SIG-M5 (cell line): ENCODE measurements at regions not wholly inside any gene's neighbourhood (a gene's known extent, or its start where the extent isn't known, plus 50 kb on each side); places are given as distances from the start of the nearest gene placed in this dataset.

Experiments used
- DNase-seq: peaks from one replicate; lab custom pipeline; 2025; lab: John Stamatoyannopoulos, UW

GRCh38 chr20:42020316-42020715 is 402.1 kb upstream of the CHD6 start:
- no peak for DNase-seq

GRCh38 chr20:42018979-42019378 is 400.8 kb upstream of the CHD6 start:
- no peak for DNase-seq

GRCh38 chr20:42010090-42010489 is 391.9 kb upstream of the CHD6 start:
- no peak for DNase-seq

GRCh38 chr20:42007251-42007650 is 389.1 kb upstream of the CHD6 start:
- no peak for DNase-seq

DNA sequence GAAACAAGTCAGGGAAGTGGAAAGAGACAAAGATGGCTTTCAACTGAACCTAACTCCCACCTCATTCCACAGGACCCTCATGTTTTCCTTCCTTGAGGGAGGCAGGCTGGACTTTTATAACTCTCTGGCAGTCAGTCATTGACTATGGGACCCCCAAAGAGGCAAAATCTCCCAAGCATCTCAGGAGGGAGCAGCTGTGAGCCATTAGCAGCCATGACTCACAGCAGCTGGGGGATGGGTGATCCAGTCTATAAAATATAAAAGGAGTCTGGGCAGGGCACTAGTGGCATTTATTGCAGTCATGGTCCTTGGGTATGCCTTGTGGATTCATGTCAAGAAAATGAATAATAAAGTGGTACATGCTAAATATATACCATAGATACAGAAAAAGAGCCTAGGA is 387.0 kb upstream of the CHD6 start:
- no peak for DNase-seq

DNA sequence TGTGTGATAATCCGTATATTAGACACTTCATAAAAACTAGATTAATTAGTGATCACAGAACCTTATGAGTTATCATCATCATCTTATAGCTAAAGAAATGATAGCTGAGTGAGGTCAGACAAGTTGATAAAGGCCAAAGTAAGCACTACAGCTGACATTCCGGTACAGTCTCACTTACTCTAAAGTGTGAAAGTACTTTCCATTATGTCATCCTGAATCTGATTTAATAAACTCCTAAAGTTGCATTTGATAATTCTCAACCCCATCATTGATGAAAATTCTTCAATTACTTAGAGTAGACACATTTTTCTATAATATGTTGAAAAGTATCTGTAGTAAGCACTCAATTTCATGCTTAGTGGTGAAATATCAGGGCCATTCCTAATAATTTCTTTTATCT is 385.2 kb upstream of the CHD6 start:
- DNase-seq, result no peak

- DNase-seq, result no peak
Observed at GRCh38 chr20:41998539-41999341, 380.6 kb upstream of the CHD6 start.

DNA sequence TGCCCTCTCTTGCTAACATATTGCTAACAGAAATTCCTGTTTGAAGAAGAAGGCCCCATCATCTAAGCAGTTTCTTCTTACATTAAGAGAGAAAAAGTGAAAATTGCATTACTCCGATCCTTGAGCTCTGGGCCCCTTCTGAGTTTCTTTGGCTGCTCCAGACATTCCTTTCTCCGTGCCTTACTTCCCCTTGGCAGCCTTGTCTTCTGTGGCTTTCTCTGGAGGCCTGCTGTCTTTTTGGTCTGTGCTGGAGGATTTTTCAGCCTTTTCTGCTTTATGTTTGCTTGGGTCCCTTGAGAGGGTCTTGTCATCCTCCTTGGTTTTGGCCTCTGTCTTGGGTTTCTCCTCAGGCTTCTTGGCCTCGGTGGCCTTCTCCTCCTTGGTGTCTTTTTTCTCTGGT is 378.8 kb upstream of the CHD6 start:
- DNase-seq, result no peak

GRCh38 chr20:41992481-41992880 is 374.3 kb upstream of the CHD6 start:
- no peak for DNase-seq

DNA sequence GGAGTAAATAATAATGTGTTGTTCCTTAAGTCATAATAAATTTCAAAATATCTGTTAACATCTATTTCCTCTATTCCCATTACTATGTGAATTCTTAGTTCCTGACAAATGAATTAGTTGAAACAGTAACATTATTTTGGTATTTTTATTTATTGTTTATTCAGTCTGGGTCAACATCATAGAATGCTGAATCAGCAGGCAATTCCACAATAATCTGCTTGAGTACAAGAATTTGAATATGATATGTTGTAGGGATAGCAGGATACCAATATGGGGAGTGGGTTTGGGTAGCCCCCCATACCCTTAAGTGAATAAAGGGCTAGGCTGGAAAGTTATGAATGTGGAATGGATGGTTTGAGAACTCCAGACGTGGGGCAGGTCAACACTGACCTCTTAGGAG is 373.2 kb upstream of the CHD6 start:
- DNase-seq, result no peak

DNA sequence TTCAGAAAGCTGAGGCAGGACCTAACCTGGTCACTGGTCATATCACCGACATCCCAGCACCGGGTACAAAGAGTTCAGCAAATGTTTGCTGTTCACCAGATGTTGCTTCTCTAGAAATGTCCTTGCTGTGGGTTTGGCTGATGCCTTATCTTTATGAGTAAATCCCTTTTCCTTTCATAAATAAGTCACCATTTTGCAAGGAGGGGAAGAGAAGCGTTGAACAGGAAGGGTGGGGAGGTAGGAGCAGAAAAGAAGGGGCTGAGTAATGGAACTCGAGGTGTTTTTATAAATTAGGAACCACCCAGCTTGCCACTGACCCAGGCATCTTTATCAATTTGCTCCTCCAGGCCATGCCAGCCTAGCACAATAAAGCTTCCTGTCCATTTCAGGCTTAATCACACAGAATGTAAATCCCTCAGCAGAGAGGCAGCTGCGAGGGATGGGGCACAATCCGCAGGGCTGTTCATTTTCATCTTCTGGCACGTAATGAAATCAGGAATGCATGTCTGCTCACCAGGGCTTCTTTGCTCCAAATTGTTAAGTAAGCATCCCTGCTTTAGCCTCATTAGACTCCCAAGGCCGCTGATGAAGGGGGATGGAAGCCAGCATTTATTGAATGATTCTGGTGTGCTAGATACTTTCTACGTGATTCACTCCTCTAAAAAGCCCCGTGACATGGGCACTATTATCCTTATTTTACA is 371.9 kb upstream of the CHD6 start:
- no peak for DNase-seq

- DNase-seq, result no peak
Observed at GRCh38 chr20:41989039-41989679, 371.0 kb upstream of the CHD6 start.

DNA sequence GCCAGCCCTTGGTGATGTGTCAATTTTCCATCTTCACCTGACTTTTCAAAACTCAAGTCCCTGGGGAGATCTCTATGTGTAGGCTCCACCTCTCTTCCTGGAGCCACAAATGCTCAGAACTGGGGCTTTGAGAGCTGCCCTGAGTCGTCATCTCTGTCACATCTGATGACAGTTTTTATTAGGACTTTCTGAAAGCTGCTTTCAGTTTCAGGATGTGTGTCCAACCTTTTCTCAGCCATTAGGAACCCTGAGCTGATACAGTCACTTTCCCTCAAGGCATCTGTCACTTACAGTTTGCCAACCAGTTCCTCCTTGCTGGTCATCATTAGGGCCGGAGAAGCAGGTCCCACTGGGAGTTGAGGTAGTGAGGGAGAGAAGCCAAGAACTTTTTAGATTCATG is 365.9 kb upstream of the CHD6 start:
- DNase-seq, result no peak

DNA sequence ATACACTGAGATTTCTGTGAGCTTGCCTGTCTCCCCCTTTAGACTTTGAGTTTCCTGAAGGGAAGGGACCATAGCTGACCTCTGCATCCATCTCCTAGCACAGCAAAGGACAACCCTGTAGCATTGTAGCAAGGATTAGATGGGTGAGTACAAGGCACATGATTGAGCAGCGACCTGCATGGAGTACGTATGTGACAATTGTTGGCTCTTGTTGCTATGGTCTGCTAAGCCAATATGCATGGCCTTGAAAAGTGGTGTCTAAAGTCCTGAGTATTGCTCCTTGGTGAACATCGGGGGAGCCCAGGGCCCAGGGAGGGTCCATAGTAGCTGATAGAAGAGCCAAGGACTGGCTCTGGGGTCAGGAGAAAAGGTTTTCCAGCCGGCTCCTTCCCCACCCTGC is 365.0 kb upstream of the CHD6 start:
- no peak for DNase-seq

DNA sequence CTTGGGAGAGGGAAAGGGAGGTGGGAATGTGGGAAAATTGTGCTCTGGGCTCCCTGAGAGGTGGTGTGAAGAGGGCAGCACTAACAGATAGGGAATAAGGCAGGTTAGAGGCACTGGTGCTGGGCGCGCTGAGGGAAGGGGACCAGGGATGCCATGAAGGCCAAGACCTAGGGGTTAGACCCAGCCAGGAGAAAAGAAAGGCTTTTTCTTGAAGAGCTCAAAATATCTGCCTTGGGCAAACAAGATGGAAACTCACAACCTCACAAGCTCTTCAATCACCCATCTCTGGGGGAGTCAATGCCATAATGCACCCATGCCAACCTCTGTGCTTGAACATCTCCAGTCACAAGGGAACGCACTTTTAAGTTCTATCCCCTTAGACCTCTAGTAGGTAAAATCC is 363.6 kb upstream of the CHD6 start:
- DNase-seq, result no peak

DNA sequence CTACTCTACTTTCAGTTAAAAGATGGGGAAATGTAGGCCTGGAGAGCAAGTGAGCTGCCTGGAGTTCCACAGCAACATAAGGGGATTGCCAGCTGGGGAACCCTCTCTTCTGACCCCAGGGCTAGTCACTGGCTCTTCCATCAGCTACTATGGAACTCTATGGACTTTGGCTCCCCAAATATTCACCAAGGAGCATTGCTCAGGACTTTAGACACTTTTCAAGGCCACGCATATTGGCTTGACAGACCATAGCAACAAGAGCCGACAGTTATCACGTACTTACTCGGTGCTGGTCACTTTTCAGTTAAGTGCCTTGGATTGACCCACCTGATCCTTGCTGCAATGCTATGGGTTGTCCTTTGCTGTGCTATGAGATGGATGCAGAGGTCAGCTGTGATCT is 360.7 kb upstream of the CHD6 start:
- no peak for DNase-seq

GRCh38 chr20:41978246-41978790 is 360.1 kb upstream of the CHD6 start:
- DNase-seq, result no peak

DNA sequence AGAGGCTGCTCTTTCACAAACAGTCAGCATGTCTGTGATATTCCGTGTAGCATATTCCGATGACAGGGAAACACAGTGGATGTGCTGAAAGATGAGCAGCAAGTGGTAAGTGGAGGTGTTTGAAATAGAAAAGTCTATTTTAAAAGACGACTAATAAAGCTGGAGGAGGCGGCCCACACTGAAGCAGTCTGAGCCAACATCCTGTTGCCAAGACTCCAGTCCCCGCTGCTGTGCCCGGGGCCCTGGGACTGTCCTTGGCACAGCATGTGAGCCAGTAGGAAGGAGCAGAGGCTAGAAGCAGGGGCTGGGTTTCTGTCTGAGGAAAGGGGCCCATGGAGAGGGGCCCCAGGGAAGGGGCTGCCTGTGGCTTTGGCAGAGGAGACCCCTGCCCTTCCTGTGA is 351.5 kb upstream of the CHD6 start:
- DNase-seq, result no peak

- DNase-seq, result no peak
Observed at GRCh38 chr20:41960166-41960565, 342.0 kb upstream of the CHD6 start.

GRCh38 chr20:41958391-41958790 is 340.2 kb upstream of the CHD6 start:
- DNase-seq, result no peak

DNA sequence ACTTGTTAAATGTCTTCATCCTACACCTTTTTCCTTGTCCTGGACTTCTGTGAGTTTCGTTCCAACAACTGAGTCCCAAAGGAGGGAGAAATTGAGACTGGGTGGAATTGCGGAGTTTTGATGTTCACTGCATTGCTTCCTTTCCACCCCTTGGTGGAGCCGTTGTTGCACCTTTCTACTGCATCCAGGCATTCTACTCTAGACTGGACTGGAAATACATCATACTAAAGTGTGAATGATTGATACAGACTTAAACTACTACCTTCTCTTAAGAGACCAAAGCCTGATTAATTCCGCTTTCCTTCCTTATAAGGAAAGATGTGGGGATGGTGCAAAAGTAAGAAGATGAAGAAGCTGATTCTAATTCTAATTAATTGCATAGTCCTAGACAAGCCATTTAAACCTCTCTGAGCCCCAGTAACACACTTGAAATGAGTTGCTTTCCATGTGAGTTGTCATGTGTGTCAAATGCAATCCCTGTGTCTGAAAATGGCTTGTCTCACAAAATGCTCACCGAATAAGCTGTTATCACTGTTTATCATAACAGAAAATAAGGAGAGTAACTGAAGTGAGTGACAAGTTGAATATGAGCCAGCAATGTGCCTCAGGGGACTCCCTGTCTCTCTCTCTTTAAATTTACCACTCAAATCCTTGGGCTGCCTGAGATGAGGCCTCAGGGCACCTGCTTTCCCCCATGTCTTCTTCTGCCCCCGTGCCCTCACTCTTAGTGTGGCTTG is 338.3 kb upstream of the CHD6 start:
- no peak for DNase-seq

- DNase-seq, result no peak
Observed at GRCh38 chr20:41952166-41952565, 334.0 kb upstream of the CHD6 start.
